Endothelial cell (in vitro differentiated cells): ENCODE measurements at regions not wholly inside any gene's neighbourhood (a gene's known extent, or its start where the extent isn't known, plus 50 kb on each side); places are given as distances from the start of the nearest gene placed in this dataset.

ENCODE experiments used
- DNase-seq: peaks from one replicate; pipeline ENCODE4 v3.0.0; 2021; ENCODE audit warnings: low spot score
- H3K27ac Mint-ChIP-seq: one replicate; pipeline ENCODE4 v1.8.0; 2021; ENCODE audit warnings: mixed read lengths, inconsistent platforms; ENCODE audit not compliant: unreplicated experiment
- H3K27me3 Mint-ChIP-seq: one replicate; pipeline ENCODE4 v1.8.0; 2021; ENCODE audit warnings: mild to moderate bottlenecking, moderate library complexity, mixed read lengths, inconsistent platforms; ENCODE audit not compliant: unreplicated experiment
- H3K36me3 Mint-ChIP-seq: one replicate; pipeline ENCODE4 v1.8.0; 2021; ENCODE audit warnings: mild to moderate bottlenecking, low read depth, mixed read lengths, inconsistent platforms; ENCODE audit not compliant: unreplicated experiment
- H3K4me1 Mint-ChIP-seq: one replicate; pipeline ENCODE4 v1.8.0; 2021; ENCODE audit warnings: mild to moderate bottlenecking, mixed read lengths, inconsistent platforms; ENCODE audit not compliant: unreplicated experiment
- H3K4me3 Mint-ChIP-seq: one replicate; pipeline ENCODE4 v1.8.0; 2021; ENCODE audit warnings: mild to moderate bottlenecking, mixed read lengths, inconsistent platforms; ENCODE audit not compliant: unreplicated experiment
- H3K9me3 Mint-ChIP-seq: one replicate; pipeline ENCODE4 v1.8.0; 2021; ENCODE audit warnings: mixed read lengths, inconsistent platforms; ENCODE audit not compliant: unreplicated experiment
- CTCF ChIP-seq: fragments of 200-600 bp; sonication (generic); IDR thresholded peaks from one replicate; pipeline ENCODE4 v1.5.0; 2021; ENCODE audit warnings: antibody characterized with exemption; ENCODE audit not compliant: unreplicated experiment

- no peak for TF ChIP-seq CTCF
- Mint-ChIP-seq H3K27me3 (no peaks in the 10 kb centered on the region), H3K27ac (no peak overlapping the region), H3K9me3 (no peaks in the 10 kb centered on the region), H3K4me3 (no peak overlapping the region), H3K4me1 (no peaks in the 10 kb centered on the region), H3K36me3 (no peaks in the 10 kb centered on the region)
- no peak for DNase-seq
Measured at GRCh38 chrX:8244301-8244700, 73.2 kb upstream of the VCX2 start.

GRCh38 chrX:8245411-8245810, 74.3 kb upstream of the VCX2 start:
- no peaks in the 10 kb centered on the region for H3K36me3 Mint-ChIP-seq
- no peaks in the 10 kb centered on the region for H3K4me1 Mint-ChIP-seq
- no peak overlapping the region for H3K4me3 Mint-ChIP-seq
- no peaks in the 10 kb centered on the region for H3K9me3 Mint-ChIP-seq
- TF ChIP-seq CTCF: no peak
- H3K27ac Mint-ChIP-seq: no peak overlapping the region
- H3K27me3 Mint-ChIP-seq: no peaks in the 10 kb centered on the region
- DNase-seq: no peak

GRCh38 chrX:8253096-8253495, 82.0 kb upstream of the VCX2 start:
- Mint-ChIP-seq H3K36me3 (no peaks in the 10 kb centered on the region), H3K27me3 (no peaks in the 10 kb centered on the region), H3K27ac (no peak overlapping the region), H3K9me3 (no peaks in the 10 kb centered on the region), H3K4me1 (no peaks in the 10 kb centered on the region), H3K4me3 (no peak overlapping the region)
- no peak for TF ChIP-seq CTCF
- no peak for DNase-seq

- Mint-ChIP-seq H3K36me3 (no peaks in the 10 kb centered on the region), H3K27me3 (no peaks in the 10 kb centered on the region), H3K4me1 (no peaks in the 10 kb centered on the region), H3K27ac (no peak overlapping the region), H3K9me3 (no peaks in the 10 kb centered on the region), H3K4me3 (no peak overlapping the region)
- TF ChIP-seq CTCF: no peak
- DNase-seq: no peak
Measured at GRCh38 chrX:8254401-8254800, 83.3 kb upstream of the VCX2 start.

- DNase-seq: no peak
Measured at GRCh38 chrX:8272821-8273220, 101.8 kb upstream of the VCX2 start.

More at GRCh38 chrX:8272821-8273220, 101.8 kb upstream of the VCX2 start:
- no peaks in the 10 kb centered on the region for H3K4me1 Mint-ChIP-seq
- H3K36me3 Mint-ChIP-seq: no peaks in the 10 kb centered on the region
- H3K9me3 Mint-ChIP-seq: no peaks in the 10 kb centered on the region
- no peak overlapping the region for H3K4me3 Mint-ChIP-seq
- no peak for TF ChIP-seq CTCF
- no peak overlapping the region for H3K27ac Mint-ChIP-seq
- H3K27me3 Mint-ChIP-seq: no peaks in the 10 kb centered on the region
